ENCODE measurements at regions not wholly inside any gene's neighbourhood (a gene's known extent, or its start where the extent isn't known, plus 50 kb on each side); places are given as distances from the start of the nearest gene placed in this dataset.

- POLR2A ChIA-PET (ENCODE audit: low non-redundant PET), result no interaction called here
- H3K27ac ChIP-seq, result no peak overlapping the region
- CTCF ChIA-PET, result interaction anchor here (0.6 kb wide), 1 partner anchor 36 kb away, joined by 3 read pairs; no protein-coding TSS in a partner anchor
- no peak for TF ChIP-seq CTCF (conservative IDR thresholded peaks at IDR 0.05; ENCODE audit: low read depth)
- DNase-seq (ENCODE audit: low spot score), result no peak
Observed at GRCh38 chr18:73952296-73952946, 195.2 kb downstream of the FBXO15 start.

- H3K27ac ChIP-seq, result no peak overlapping the region
- POLR2A ChIA-PET (ENCODE audit: low non-redundant PET), result no interaction called here
- CTCF ChIA-PET, result no interaction called here
- no peak for TF ChIP-seq CTCF (conservative IDR thresholded peaks at IDR 0.05; ENCODE audit: low read depth)
- DNase-seq (ENCODE audit: low spot score), result no peak
Observed at GRCh38 chr18:73950116-73950700, 197.4 kb downstream of the FBXO15 start.

GRCh38 chr18:73948497-73948896 is 199.1 kb downstream of the FBXO15 start:
- TF ChIP-seq CTCF (conservative IDR thresholded peaks at IDR 0.05; ENCODE audit: low read depth), result no peak
- H3K27ac ChIP-seq, result no peak overlapping the region
- CTCF ChIA-PET, result no interaction called here
- DNase-seq (ENCODE audit: low spot score), result no peak
- POLR2A ChIA-PET (ENCODE audit: low non-redundant PET), result no interaction called here

- no peak for DNase-seq (ENCODE audit: low spot score)
- POLR2A ChIA-PET (ENCODE audit: low non-redundant PET), result no interaction called here
- no peak overlapping the region for H3K27ac ChIP-seq
- TF ChIP-seq CTCF (conservative IDR thresholded peaks at IDR 0.05; ENCODE audit: low read depth), result no peak
- CTCF ChIA-PET, result no interaction called here
Observed at GRCh38 chr18:73948084-73948483, 199.6 kb downstream of the FBXO15 start.

- ChIA-PET POLR2A (ENCODE audit: low non-redundant PET) (no interaction called here), CTCF (no interaction called here)
- no peak for TF ChIP-seq CTCF (conservative IDR thresholded peaks at IDR 0.05; ENCODE audit: low read depth)
- no peak for DNase-seq (ENCODE audit: low spot score)
- no peak overlapping the region for H3K27ac ChIP-seq
Observed at GRCh38 chr18:73947180-73947921, 200.3 kb downstream of the FBXO15 start.

GRCh38 chr18:73945130-73945792 is 202.4 kb downstream of the FBXO15 start:
- ChIA-PET CTCF (no interaction called here), POLR2A (ENCODE audit: low non-redundant PET) (no interaction called here)
- no peak overlapping the region for H3K27ac ChIP-seq
- DNase-seq (ENCODE audit: low spot score), result no peak
- no peak for TF ChIP-seq CTCF (conservative IDR thresholded peaks at IDR 0.05; ENCODE audit: low read depth)

All from RWPE1 (cell line).